ENCODE measurements at regions not wholly inside any gene's neighbourhood (a gene's known extent, or its start where the extent isn't known, plus 50 kb on each side); places are given as distances from the start of the nearest gene placed in this dataset.

GRCh38 chr7:86295526-86295925 lies 348.2 kb upstream of the GRM3 start:
- Histone ChIP-seq H2AK5ac (ENCODE audit: low read depth, low read length) (no peak overlapping the region), H3K14ac (ENCODE audit: insufficient read length) (no peak overlapping the region), H3K23ac (ENCODE audit: insufficient read length) (no peak overlapping the region), H2BK12ac (ENCODE audit: low read depth, low read length) (no peak overlapping the region), H3K79me1 (ENCODE audit: low read depth, low read length) (no peaks in the 10 kb centered on the region), H2BK15ac (ENCODE audit: low read length) (no peak overlapping the region), H4K8ac (ENCODE audit: extremely low read depth, insufficient read depth, low read length) (no peak overlapping the region), H2AFZ (ENCODE audit: low read length) (no peak overlapping the region; the same call in 1 of the 2 replicates), H3K4ac (replicated peaks; ENCODE audit: insufficient read length, low read depth, low read length) (no peak overlapping the region), H3K36me3 (ENCODE audit: control insufficient read depth in 2 of 4, insufficient read depth in 4 of 4, low read length in 3 of 4) (no peaks in the 10 kb centered on the region), H3K79me2 (ENCODE audit: control insufficient read depth in 1 of 2, insufficient read depth in 2 of 2, low read length in 2 of 2) (no peaks in the 10 kb centered on the region), H4K91ac (replicated peaks; ENCODE audit: insufficient read length, low read length) (no peak overlapping the region), H2BK5ac (ENCODE audit: low read depth, low read length) (no peak overlapping the region), H4K20me1 (replicated peaks in 1 of 2; ENCODE audit: control insufficient read depth in 1 of 2, insufficient read depth in 2 of 2, low read length in 2 of 2) (no peaks in the 10 kb centered on the region), H3K4me2 (ENCODE audit: insufficient read depth in 1 of 2, low read depth in 2 of 2, low read length in 2 of 2) (no peak overlapping the region), H4K5ac (ENCODE audit: insufficient read length, low read depth, low read length) (no peak overlapping the region), H3K56ac (replicated peaks; ENCODE audit: insufficient read length, low read depth, low read length) (no peak overlapping the region), H3K27ac (ENCODE audit: low read depth, low read length) (no peak overlapping the region), H3K9ac (replicated peaks in 1 of 4; ENCODE audit: extremely low read depth in 1 of 4, low read depth in 3 of 4, low read length in 3 of 4) (no peak overlapping the region), H2BK120ac (replicated peaks; ENCODE audit: low read depth, low read length) (no peak overlapping the region), H3K4me3 (ENCODE audit: extremely low read depth in 1 of 4, insufficient read depth in 2 of 4, low read depth in 3 of 4, low read length in 4 of 4) (no peak overlapping the region), H2BK20ac (ENCODE audit: low read length) (no peak overlapping the region), H3K4me1 (replicated peaks in 1 of 4; ENCODE audit: control insufficient read depth in 3 of 4, insufficient read depth in 4 of 4, low read length in 3 of 4) (peaks cover 0 to 4% (median 0%) of the 10 kb centered on the region in 4 experiments; a peak in 1 of 7 replicates), H3K9me3 (ENCODE audit: insufficient read depth in 2 of 2, low read depth in 1 of 2, low read length in 1 of 2) (no peaks in the 10 kb centered on the region), H3K27me3 (replicated peaks in 1 of 4; ENCODE audit: control insufficient read depth in 3 of 4, extremely low read depth in 1 of 4, insufficient read depth in 3 of 4, low read length in 3 of 4) (no peaks in the 10 kb centered on the region), H3K23me2 (ENCODE audit: low read depth, low read length) (no peaks in the 10 kb centered on the region), H3K18ac (ENCODE audit: extremely low read depth, low read length) (no peak overlapping the region)
- WGBS, 2 experiments (ENCODE audit: extremely low coverage in 1 of 2, insufficient coverage in 1 of 2, insufficient read length in 1 of 2, insufficient replicate concordance in 2 of 2, low coverage in 1 of 2, low lambda C conversion rate in 2 of 2, missing lambda C conversion rate in 1 of 2) = 90% methylated on average over 2 of the region's 2 CpGs; no CpG with 5 or more reads in 1 of the 2 experiments
- CTCF ChIA-PET (ENCODE audit: partially characterized antibody) = no interaction called here
- POLR2A ChIA-PET (ENCODE audit: partially characterized antibody) = no interaction called here
- no peak for DNase-seq (ENCODE audit: low read depth in 1 of 2, low spot score in 2 of 2)
- FAIRE-seq = no peak
- TF ChIP-seq EP300 (IDR thresholded peaks at IDR 0.05; ENCODE audit: borderline replicate concordance in 1 of 2, low read depth in 2 of 2, low read length in 2 of 2) (no peak), RNF2 (IDR thresholded peaks at IDR 0.05; ENCODE audit: borderline replicate concordance, low read depth, low read length, missing control alignments, poor library complexity, severe bottlenecking) (no peak), SIN3A (conservative IDR thresholded peaks at IDR 0.05 in 1 of 2, IDR thresholded peaks at IDR 0.05 in 1 of 2; ENCODE audit: low read depth in 1 of 2, low read length in 2 of 2) (no peak), GTF2F1 (IDR thresholded peaks at IDR 0.05; ENCODE audit: borderline replicate concordance, low read depth, low read length) (no peak), POLR2A (IDR thresholded peaks at IDR 0.05; ENCODE audit: control extremely low read depth in 1 of 2, low read depth in 2 of 2, low read length in 2 of 2) (no peak), HDAC6 (IDR thresholded peaks at IDR 0.05; ENCODE audit: low read depth, low read length) (no peak), JUND (IDR thresholded peaks at IDR 0.05; ENCODE audit: low read length) (no peak), RAD21 (IDR thresholded peaks at IDR 0.05 in 1 of 2, conservative IDR thresholded peaks at IDR 0.05 in 1 of 2; ENCODE audit: low read depth in 2 of 2, low read length in 2 of 2) (no peak), SP1 (IDR thresholded peaks at IDR 0.05; ENCODE audit: low read depth, low read length) (no peak), HDAC2 (IDR thresholded peaks at IDR 0.05; ENCODE audit: borderline replicate concordance in 1 of 2, low read depth in 2 of 2, low read length in 2 of 2) (no peak), KDM5A (IDR thresholded peaks at IDR 0.05; ENCODE audit: low read length) (no peak), YY1 (IDR thresholded peaks at IDR 0.05; ENCODE audit: low read depth, low read length) (no peak)
- TF ChIP-seq, protein P1, sequence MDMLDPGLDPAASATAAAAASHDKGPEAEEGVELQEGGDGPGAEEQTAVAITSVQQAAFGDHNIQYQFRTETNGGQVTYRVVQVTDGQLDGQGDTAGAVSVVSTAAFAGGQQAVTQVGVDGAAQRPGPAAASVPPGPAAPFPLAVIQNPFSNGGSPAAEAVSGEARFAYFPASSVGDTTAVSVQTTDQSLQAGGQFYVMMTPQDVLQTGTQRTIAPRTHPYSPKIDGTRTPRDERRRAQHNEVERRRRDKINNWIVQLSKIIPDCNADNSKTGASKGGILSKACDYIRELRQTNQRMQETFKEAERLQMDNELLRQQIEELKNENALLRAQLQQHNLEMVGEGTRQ (IDR thresholded peaks at IDR 0.05; ENCODE audit: low read length) = no peak

All from H1 (cell line).